Activated CD4-positive, alpha-beta T cell treated with anti-CD3 and anti-CD28 coated beads for 36 hours (primary cell): ENCODE measurements at regions not wholly inside any gene's neighbourhood (a gene's known extent, or its start where the extent isn't known, plus 50 kb on each side); places are given as distances from the start of the nearest gene placed in this dataset.

Experiments used
- ATAC-seq: fragments of 200-7000 bp; cut with Tn5 transposase; one replicate; pipeline ENCODE4 v1.10.0; 2021; ENCODE audit warnings: mild to moderate bottlenecking, moderate library complexity
- CTCF ChIA-PET: fragments of 350-600 bp; sonication (Branson Sonifier 250); formaldehyde crosslinking; loops from one replicate; lab custom pipeline; 2021; ENCODE audit warnings: antibody characterized with exemption; lab: Charles Lee
- POLR2A ChIA-PET: fragments of 350-600 bp; sonication (Branson Sonifier 250); formaldehyde crosslinking; loops from one replicate; lab custom pipeline; 2021; ENCODE audit warnings: antibody characterized with exemption, inconsistent platforms; lab: Charles Lee
- DNase-seq: peaks from one replicate; pipeline ENCODE4 v3.0.0-alpha.2; 2020
- H3K27ac Mint-ChIP-seq: one replicate; pipeline ENCODE4 v1.8.0; 2021; ENCODE audit warnings: mixed read lengths
- H3K27me3 Mint-ChIP-seq: one replicate; pipeline ENCODE4 v1.8.0; 2021; ENCODE audit warnings: mixed read lengths
- H3K36me3 Mint-ChIP-seq: one replicate; pipeline ENCODE4 v1.8.0; 2021; ENCODE audit warnings: low read depth, mixed read lengths
- H3K4me1 Mint-ChIP-seq: one replicate; pipeline ENCODE4 v1.8.0; 2021; ENCODE audit warnings: mixed read lengths
- H3K4me3 Mint-ChIP-seq: one replicate; pipeline ENCODE4 v1.8.0; 2021; ENCODE audit warnings: mild to moderate bottlenecking, moderate library complexity, mixed read lengths
- H3K9me3 Mint-ChIP-seq: one replicate; pipeline ENCODE4 v1.8.0; 2021; ENCODE audit warnings: low read depth, mixed read lengths
- intact Hi-C, 2 experiments: fragments of 100-400 bp; cut with DNase I in 1 of 2; cut with micrococcal nuclease in 1 of 2; formaldehyde crosslinking; loops; one replicate each; pipeline versions ENCODE4 v1.14.2 to v1.15.1; 2022 to 2024; cut with DNase I, micrococcal nuclease

- H3K27me3 Mint-ChIP-seq: peaks cover 9% of the 10 kb centered on the region
- no peak overlapping the region for H3K27ac Mint-ChIP-seq
- ChIA-PET POLR2A (no interaction called here), CTCF (no interaction called here)
- DNase-seq (no peak), ATAC-seq (no peak)
- no peaks in the 10 kb centered on the region for H3K36me3 Mint-ChIP-seq
- no peaks in the 10 kb centered on the region for H3K4me1 Mint-ChIP-seq
- intact Hi-C loops: no loop called here
- H3K9me3 Mint-ChIP-seq: no peaks in the 10 kb centered on the region
- H3K4me3 Mint-ChIP-seq: no peak overlapping the region
These were observed 116.5 kb downstream of the SALL1 start for GRCh38 chr16:51034481-51035109.

- no peak for DNase-seq
- Mint-ChIP-seq H3K27ac (no peak overlapping the region), H3K9me3 (no peaks in the 10 kb centered on the region), H3K36me3 (no peaks in the 10 kb centered on the region), H3K27me3 (peaks cover 9% of the 10 kb centered on the region), H3K4me1 (no peaks in the 10 kb centered on the region), H3K4me3 (no peak overlapping the region)
- ChIA-PET CTCF (no interaction called here), POLR2A (no interaction called here)
- intact Hi-C loops: no loop called here
- ATAC-seq: no peak
These were observed 119.5 kb downstream of the SALL1 start for GRCh38 chr16:51031598-51031997.

- CTCF ChIA-PET: no interaction called here
- H3K27ac Mint-ChIP-seq: no peak overlapping the region
- POLR2A ChIA-PET: no interaction called here
- H3K4me1 Mint-ChIP-seq: no peaks in the 10 kb centered on the region
- no peak for DNase-seq
- intact Hi-C loops: no loop called here
- peaks cover 10% of the 10 kb centered on the region for H3K27me3 Mint-ChIP-seq
- H3K4me3 Mint-ChIP-seq: no peak overlapping the region
- no peaks in the 10 kb centered on the region for H3K9me3 Mint-ChIP-seq
- no peaks in the 10 kb centered on the region for H3K36me3 Mint-ChIP-seq
- ATAC-seq: no peak
These were observed 120.6 kb downstream of the SALL1 start for GRCh38 chr16:51030516-51030915.

- DNase-seq: no peak
- H3K36me3 Mint-ChIP-seq: no peaks in the 10 kb centered on the region
- peaks cover 13% of the 10 kb centered on the region for H3K27me3 Mint-ChIP-seq
- ATAC-seq: no peak
- H3K27ac Mint-ChIP-seq: no peak overlapping the region
- intact Hi-C loops: no loop called here
- H3K4me1 Mint-ChIP-seq: no peaks in the 10 kb centered on the region
- no peaks in the 10 kb centered on the region for H3K9me3 Mint-ChIP-seq
- ChIA-PET CTCF (no interaction called here), POLR2A (no interaction called here)
- no peak overlapping the region for H3K4me3 Mint-ChIP-seq
These were observed 125.3 kb downstream of the SALL1 start for GRCh38 chr16:51025588-51026290.

GRCh38 chr16:51024703-51025102, 126.4 kb downstream of the SALL1 start:
- CTCF ChIA-PET: no interaction called here
- intact Hi-C loops: no loop called here
- Mint-ChIP-seq H3K27me3 (peaks cover 15% of the 10 kb centered on the region), H3K4me1 (no peaks in the 10 kb centered on the region), H3K4me3 (no peak overlapping the region), H3K9me3 (no peaks in the 10 kb centered on the region), H3K27ac (no peak overlapping the region), H3K36me3 (no peaks in the 10 kb centered on the region)
- ATAC-seq: no peak
- DNase-seq: no peak
- POLR2A ChIA-PET: no interaction called here

- Mint-ChIP-seq H3K9me3 (no peaks in the 10 kb centered on the region), H3K27ac (no peak overlapping the region), H3K4me3 (no peak overlapping the region), H3K27me3 (peaks cover 16% of the 10 kb centered on the region), H3K4me1 (no peaks in the 10 kb centered on the region), H3K36me3 (no peaks in the 10 kb centered on the region)
- ATAC-seq: no peak
- DNase-seq: no peak
- CTCF ChIA-PET: no interaction called here
- POLR2A ChIA-PET: no interaction called here
- intact Hi-C loops: no loop called here
These were observed 128.1 kb downstream of the SALL1 start for GRCh38 chr16:51022955-51023354.

GRCh38 chr16:51019617-51020016, 131.5 kb downstream of the SALL1 start:
- ATAC-seq (no peak), DNase-seq (no peak)
- no peaks in the 10 kb centered on the region for H3K4me1 Mint-ChIP-seq
- H3K4me3 Mint-ChIP-seq: no peak overlapping the region
- ChIA-PET POLR2A (no interaction called here), CTCF (no interaction called here)
- peaks cover 9% of the 10 kb centered on the region for H3K27me3 Mint-ChIP-seq
- no peaks in the 10 kb centered on the region for H3K9me3 Mint-ChIP-seq
- intact Hi-C loops: no loop called here
- no peaks in the 10 kb centered on the region for H3K36me3 Mint-ChIP-seq
- H3K27ac Mint-ChIP-seq: no peak overlapping the region

- intact Hi-C loops: no loop called here
- Mint-ChIP-seq H3K27me3 (peaks cover 9% of the 10 kb centered on the region), H3K27ac (no peak overlapping the region)
These were observed 133.1 kb downstream of the SALL1 start for GRCh38 chr16:51017969-51018368.

GRCh38 chr16:51012396-51012795, 138.7 kb downstream of the SALL1 start:
- Mint-ChIP-seq H3K36me3 (no peaks in the 10 kb centered on the region), H3K4me1 (no peaks in the 10 kb centered on the region), H3K4me3 (no peak overlapping the region), H3K27ac (no peak overlapping the region), H3K27me3 (peaks cover 7% of the 10 kb centered on the region), H3K9me3 (peaks cover 4% of the 10 kb centered on the region)
- ChIA-PET POLR2A (no interaction called here), CTCF (no interaction called here)
- ATAC-seq: no peak
- no peak for DNase-seq
- intact Hi-C loops: no loop called here

More at GRCh38 chr16:51017969-51018368, 133.1 kb downstream of the SALL1 start:
- H3K36me3 Mint-ChIP-seq: no peaks in the 10 kb centered on the region
- DNase-seq (no peak), ATAC-seq (no peak)
- H3K4me1 Mint-ChIP-seq: no peaks in the 10 kb centered on the region
- no peaks in the 10 kb centered on the region for H3K9me3 Mint-ChIP-seq
- POLR2A ChIA-PET: no interaction called here
- no peak overlapping the region for H3K4me3 Mint-ChIP-seq
- CTCF ChIA-PET: no interaction called here

- Mint-ChIP-seq H3K4me1 (no peaks in the 10 kb centered on the region), H3K4me3 (no peak overlapping the region), H3K27ac (no peak overlapping the region), H3K36me3 (no peaks in the 10 kb centered on the region), H3K9me3 (peaks cover 4% of the 10 kb centered on the region), H3K27me3 (peaks cover 7% of the 10 kb centered on the region)
- no peak for ATAC-seq
- ChIA-PET POLR2A (no interaction called here), CTCF (no interaction called here)
- no peak for DNase-seq
- intact Hi-C loops: no loop called here
These were observed 140.3 kb downstream of the SALL1 start for GRCh38 chr16:51010817-51011216.

- CTCF ChIA-PET: no interaction called here
- peaks cover 3% of the 10 kb centered on the region for H3K27me3 Mint-ChIP-seq
- H3K4me3 Mint-ChIP-seq: no peak overlapping the region
- POLR2A ChIA-PET: no interaction called here
- no peaks in the 10 kb centered on the region for H3K4me1 Mint-ChIP-seq
- DNase-seq (no peak), ATAC-seq (no peak)
- peaks cover 4% of the 10 kb centered on the region for H3K9me3 Mint-ChIP-seq
- no peak overlapping the region for H3K27ac Mint-ChIP-seq
- H3K36me3 Mint-ChIP-seq: no peaks in the 10 kb centered on the region
- intact Hi-C loops: no loop called here
These were observed 141.3 kb downstream of the SALL1 start for GRCh38 chr16:51009813-51010212.

GRCh38 chr16:51009359-51009758, 141.7 kb downstream of the SALL1 start:
- intact Hi-C loops: no loop called here
- Mint-ChIP-seq H3K9me3 (peaks cover 4% of the 10 kb centered on the region), H3K27ac (no peak overlapping the region), H3K4me1 (no peaks in the 10 kb centered on the region), H3K4me3 (no peak overlapping the region), H3K36me3 (no peaks in the 10 kb centered on the region), H3K27me3 (peaks cover 3% of the 10 kb centered on the region)
- ATAC-seq (no peak), DNase-seq (no peak)
- CTCF ChIA-PET: no interaction called here
- POLR2A ChIA-PET: no interaction called here
